ENCODE measurements at regions not wholly inside any gene's neighbourhood (a gene's known extent, or its start where the extent isn't known, plus 50 kb on each side); places are given as distances from the start of the nearest gene placed in this dataset.

GRCh38 chr1:94723463-94723862, 96.7 kb upstream of the SLC44A3 start:
- Histone ChIP-seq H3K27ac (ENCODE audit: low read depth, low read length) (no peak overlapping the region), H3K9ac (ENCODE audit: low read depth in 1 of 2, low read length in 2 of 2) (no peak overlapping the region), H3K36me3 (ENCODE audit: control insufficient read depth in 1 of 2, insufficient read depth in 2 of 2, low read length in 2 of 2) (no peaks in the 10 kb centered on the region), H3K27me3 (ENCODE audit: control insufficient read depth in 1 of 2, insufficient read depth in 2 of 2, low read length in 2 of 2) (no peaks in the 10 kb centered on the region), H3K4me3 (ENCODE audit: low read depth in 1 of 2, low read length in 2 of 2) (no peak overlapping the region), H3K4me1 (ENCODE audit: control insufficient read depth in 1 of 2, insufficient read depth in 2 of 2, low read length in 2 of 2) (peaks cover 7 to 18% of the 10 kb centered on the region in 2 donors), H3K9me3 (ENCODE audit: control insufficient read depth in 1 of 2, low read length in 2 of 2) (no peaks in the 10 kb centered on the region)

- no peaks in the 10 kb centered on the region for H3K9me3 ChIP-seq (ENCODE audit: control insufficient read depth in 1 of 2, low read length in 2 of 2)
- no peak overlapping the region for H3K4me3 ChIP-seq (ENCODE audit: low read depth in 1 of 2, low read length in 2 of 2)
- no peak overlapping the region for H3K27ac ChIP-seq (ENCODE audit: low read depth, low read length)
- H3K27me3 ChIP-seq (ENCODE audit: control insufficient read depth in 1 of 2, insufficient read depth in 2 of 2, low read length in 2 of 2): no peaks in the 10 kb centered on the region
- H3K4me1 ChIP-seq (ENCODE audit: control insufficient read depth in 1 of 2, insufficient read depth in 2 of 2, low read length in 2 of 2): peaks cover 4 to 15% of the 10 kb centered on the region in 2 donors
- no peak overlapping the region for H3K9ac ChIP-seq (ENCODE audit: low read depth in 1 of 2, low read length in 2 of 2)
- H3K36me3 ChIP-seq (ENCODE audit: control insufficient read depth in 1 of 2, insufficient read depth in 2 of 2, low read length in 2 of 2): no peaks in the 10 kb centered on the region
Observed at GRCh38 chr1:94722181-94722580, 98.0 kb upstream of the SLC44A3 start.

GRCh38 chr1:94721240-94721639, 98.9 kb upstream of the SLC44A3 start:
- Histone ChIP-seq H3K36me3 (ENCODE audit: control insufficient read depth in 1 of 2, insufficient read depth in 2 of 2, low read length in 2 of 2) (no peaks in the 10 kb centered on the region), H3K9ac (ENCODE audit: low read depth in 1 of 2, low read length in 2 of 2) (no peak overlapping the region), H3K9me3 (ENCODE audit: control insufficient read depth in 1 of 2, low read length in 2 of 2) (no peaks in the 10 kb centered on the region), H3K27ac (ENCODE audit: low read depth, low read length) (no peak overlapping the region), H3K4me3 (ENCODE audit: low read depth in 1 of 2, low read length in 2 of 2) (no peak overlapping the region), H3K4me1 (ENCODE audit: control insufficient read depth in 1 of 2, insufficient read depth in 2 of 2, low read length in 2 of 2) (peaks cover 0 to 6% of the 10 kb centered on the region in 2 donors), H3K27me3 (ENCODE audit: control insufficient read depth in 1 of 2, insufficient read depth in 2 of 2, low read length in 2 of 2) (no peaks in the 10 kb centered on the region)

GRCh38 chr1:94719926-94720793, 100.0 kb upstream of the SLC44A3 start:
- Histone ChIP-seq H3K9me3 (ENCODE audit: control insufficient read depth in 1 of 2, low read length in 2 of 2) (no peaks in the 10 kb centered on the region), H3K27ac (ENCODE audit: low read depth, low read length) (no peak overlapping the region), H3K9ac (ENCODE audit: low read depth in 1 of 2, low read length in 2 of 2) (no peak overlapping the region), H3K36me3 (ENCODE audit: control insufficient read depth in 1 of 2, insufficient read depth in 2 of 2, low read length in 2 of 2) (no peaks in the 10 kb centered on the region), H3K27me3 (ENCODE audit: control insufficient read depth in 1 of 2, insufficient read depth in 2 of 2, low read length in 2 of 2) (no peaks in the 10 kb centered on the region), H3K4me3 (ENCODE audit: low read depth in 1 of 2, low read length in 2 of 2) (no peak overlapping the region), H3K4me1 (ENCODE audit: control insufficient read depth in 1 of 2, insufficient read depth in 2 of 2, low read length in 2 of 2) (peaks cover 0 to 3% of the 10 kb centered on the region in 2 donors)

- Histone ChIP-seq H3K27ac (ENCODE audit: low read depth, low read length) (no peak overlapping the region), H3K9ac (ENCODE audit: low read depth in 1 of 2, low read length in 2 of 2) (no peak overlapping the region)
Observed at GRCh38 chr1:94716965-94717364, 103.2 kb upstream of the SLC44A3 start.

GRCh38 chr1:94715321-94715720, 104.8 kb upstream of the SLC44A3 start:
- peaks cover 0 to 16% of the 10 kb centered on the region in 2 donors for H3K4me1 ChIP-seq (ENCODE audit: control insufficient read depth in 1 of 2, insufficient read depth in 2 of 2, low read length in 2 of 2)
- no peaks in the 10 kb centered on the region for H3K36me3 ChIP-seq (ENCODE audit: control insufficient read depth in 1 of 2, insufficient read depth in 2 of 2, low read length in 2 of 2)
- H3K4me3 ChIP-seq (ENCODE audit: low read depth in 1 of 2, low read length in 2 of 2): no peak overlapping the region
- H3K9ac ChIP-seq (ENCODE audit: low read depth in 1 of 2, low read length in 2 of 2): no peak overlapping the region
- no peaks in the 10 kb centered on the region for H3K27me3 ChIP-seq (ENCODE audit: control insufficient read depth in 1 of 2, insufficient read depth in 2 of 2, low read length in 2 of 2)
- no peak overlapping the region for H3K27ac ChIP-seq (ENCODE audit: low read depth, low read length)
- no peaks in the 10 kb centered on the region for H3K9me3 ChIP-seq (ENCODE audit: control insufficient read depth in 1 of 2, low read length in 2 of 2)

More at GRCh38 chr1:94716965-94717364, 103.2 kb upstream of the SLC44A3 start:
- Histone ChIP-seq H3K4me3 (ENCODE audit: low read depth in 1 of 2, low read length in 2 of 2) (no peak overlapping the region), H3K4me1 (ENCODE audit: control insufficient read depth in 1 of 2, insufficient read depth in 2 of 2, low read length in 2 of 2) (peaks cover 0 to 16% of the 10 kb centered on the region in 2 donors), H3K27me3 (ENCODE audit: control insufficient read depth in 1 of 2, insufficient read depth in 2 of 2, low read length in 2 of 2) (no peaks in the 10 kb centered on the region), H3K9me3 (ENCODE audit: control insufficient read depth in 1 of 2, low read length in 2 of 2) (no peaks in the 10 kb centered on the region), H3K36me3 (ENCODE audit: control insufficient read depth in 1 of 2, insufficient read depth in 2 of 2, low read length in 2 of 2) (no peaks in the 10 kb centered on the region)

- no peak overlapping the region for H3K27ac ChIP-seq (ENCODE audit: low read depth, low read length)
- H3K27me3 ChIP-seq (ENCODE audit: control insufficient read depth in 1 of 2, insufficient read depth in 2 of 2, low read length in 2 of 2): no peaks in the 10 kb centered on the region
- no peak overlapping the region for H3K9ac ChIP-seq (ENCODE audit: low read depth in 1 of 2, low read length in 2 of 2)
- no peaks in the 10 kb centered on the region for H3K9me3 ChIP-seq (ENCODE audit: control insufficient read depth in 1 of 2, low read length in 2 of 2)
- H3K36me3 ChIP-seq (ENCODE audit: control insufficient read depth in 1 of 2, insufficient read depth in 2 of 2, low read length in 2 of 2): no peaks in the 10 kb centered on the region
- peaks cover 0 to 13% of the 10 kb centered on the region in 2 donors for H3K4me1 ChIP-seq (ENCODE audit: control insufficient read depth in 1 of 2, insufficient read depth in 2 of 2, low read length in 2 of 2)
- H3K4me3 ChIP-seq (ENCODE audit: low read depth in 1 of 2, low read length in 2 of 2): no peak overlapping the region
Observed at GRCh38 chr1:94714552-94714951, 105.6 kb upstream of the SLC44A3 start.

GRCh38 chr1:94714152-94714551, 106.0 kb upstream of the SLC44A3 start:
- Histone ChIP-seq H3K27me3 (ENCODE audit: control insufficient read depth in 1 of 2, insufficient read depth in 2 of 2, low read length in 2 of 2) (no peaks in the 10 kb centered on the region), H3K9me3 (ENCODE audit: control insufficient read depth in 1 of 2, low read length in 2 of 2) (no peaks in the 10 kb centered on the region), H3K36me3 (ENCODE audit: control insufficient read depth in 1 of 2, insufficient read depth in 2 of 2, low read length in 2 of 2) (no peaks in the 10 kb centered on the region), H3K4me1 (ENCODE audit: control insufficient read depth in 1 of 2, insufficient read depth in 2 of 2, low read length in 2 of 2) (peaks cover 0 to 13% of the 10 kb centered on the region in 2 donors), H3K9ac (ENCODE audit: low read depth in 1 of 2, low read length in 2 of 2) (no peak overlapping the region), H3K4me3 (ENCODE audit: low read depth in 1 of 2, low read length in 2 of 2) (no peak overlapping the region), H3K27ac (ENCODE audit: low read depth, low read length) (no peak overlapping the region)

GRCh38 chr1:94713472-94714141, 106.5 kb upstream of the SLC44A3 start:
- H3K4me1 ChIP-seq (ENCODE audit: control insufficient read depth in 1 of 2, insufficient read depth in 2 of 2, low read length in 2 of 2): peaks cover 0 to 13% of the 10 kb centered on the region in 2 donors
- H3K36me3 ChIP-seq (ENCODE audit: control insufficient read depth in 1 of 2, insufficient read depth in 2 of 2, low read length in 2 of 2): no peaks in the 10 kb centered on the region
- H3K9me3 ChIP-seq (ENCODE audit: control insufficient read depth in 1 of 2, low read length in 2 of 2): no peaks in the 10 kb centered on the region
- H3K4me3 ChIP-seq (ENCODE audit: low read depth in 1 of 2, low read length in 2 of 2): no peak overlapping the region
- H3K9ac ChIP-seq (ENCODE audit: low read depth in 1 of 2, low read length in 2 of 2): no peak overlapping the region
- no peaks in the 10 kb centered on the region for H3K27me3 ChIP-seq (ENCODE audit: control insufficient read depth in 1 of 2, insufficient read depth in 2 of 2, low read length in 2 of 2)
- H3K27ac ChIP-seq (ENCODE audit: low read depth, low read length): no peak overlapping the region

- no peaks in the 10 kb centered on the region for H3K9me3 ChIP-seq (ENCODE audit: control insufficient read depth in 1 of 2, low read length in 2 of 2)
- H3K27me3 ChIP-seq (ENCODE audit: control insufficient read depth in 1 of 2, insufficient read depth in 2 of 2, low read length in 2 of 2): no peaks in the 10 kb centered on the region
- peaks cover 0 to 20% of the 10 kb centered on the region in 2 donors for H3K4me1 ChIP-seq (ENCODE audit: control insufficient read depth in 1 of 2, insufficient read depth in 2 of 2, low read length in 2 of 2)
- H3K4me3 ChIP-seq (ENCODE audit: low read depth in 1 of 2, low read length in 2 of 2): no peak overlapping the region
- no peaks in the 10 kb centered on the region for H3K36me3 ChIP-seq (ENCODE audit: control insufficient read depth in 1 of 2, insufficient read depth in 2 of 2, low read length in 2 of 2)
- no peak overlapping the region for H3K27ac ChIP-seq (ENCODE audit: low read depth, low read length)
- H3K9ac ChIP-seq (ENCODE audit: low read depth in 1 of 2, low read length in 2 of 2): no peak overlapping the region
Observed at GRCh38 chr1:94709891-94710581, 110.1 kb upstream of the SLC44A3 start.

Data from duodenal mucosa (tissue), 2 donors.